HCT116 (cell line): ENCODE measurements at regions not wholly inside any gene's neighbourhood (a gene's known extent, or its start where the extent isn't known, plus 50 kb on each side); places are given as distances from the start of the nearest gene placed in this dataset.

ENCODE experiments used
- ATAC-seq: fragments of 200-7000 bp; cut with Tn5 transposase; 2 replicates; pipeline ENCODE4 v1.9.1; 2020; ENCODE audit warnings: mild to moderate bottlenecking, moderate library complexity
- BruUV-seq: library from RNA; stranded (reverse); fragments of 400-500 nt; replicated peaks from 2 replicates; lab custom pipeline; 2021; lab: Mats Ljungman, UMichigan
- CTCF ChIA-PET: fragments of 300-600 bp; sonication (Branson Sonifier 250); formaldehyde crosslinking; loops from one replicate; lab custom pipeline; 2021; ENCODE audit warnings: antibody characterized with exemption; lab: Charles Lee
- POLR2A ChIA-PET: fragments of 300-600, 350-600 bp; sonication (Branson Sonifier 250); formaldehyde crosslinking; loops from one replicate; lab custom pipeline; 2021; ENCODE audit warnings: antibody characterized with exemption; lab: Charles Lee
- RAD21 ChIA-PET, 2 experiments: fragments of 300-600 bp; sonication (Branson Sonifier 250); formaldehyde crosslinking; loops; one replicate each; lab custom pipeline; 2023; ENCODE audit warnings: low total read pairs in 2 of 2; ENCODE audit not compliant: uncharacterized antibody in 2 of 2, unreplicated experiment in 2 of 2, low non-redundant PET in 1 of 2; lab: Charles Lee
- DNase-seq: peaks from one replicate; pipeline ENCODE4 v3.0.0-alpha.2; 2010; ENCODE audit warnings: low read depth, low spot score
- H2AFZ ChIP-seq: fragments of 200-600 bp; shearing (Covaris generic), sonication (generic); 2 replicates; pipeline ENCODE4 v1.6.1; 2017; ENCODE audit warnings: low read depth, mixed run types, mixed read lengths, antibody characterized with exemption, low read length; ENCODE audit not compliant: poor library complexity, severe bottlenecking
- H3K27ac ChIP-seq: 2 replicates; pipeline ENCODE4 v1.5.1; 2012; ENCODE audit warnings: low read depth, low read length
- H3K27me3 ChIP-seq: fragments of 200-600 bp; sonication (generic); 2 replicates; pipeline ENCODE4 v1.6.1; 2016; ENCODE audit warnings: mixed run types, low read length, mixed read lengths; ENCODE audit not compliant: insufficient read depth
- H3K36me3 ChIP-seq, 2 experiments: fragments of 200-500 bp in 1 of 2; fragments of 200-600 bp in 1 of 2; sonication (Bioruptor generic) in 1 of 2; sonication (generic) in 1 of 2; 2 replicates each; pipeline versions ENCODE4 v1.5.1 to v1.6.1; 2014 to 2016; ENCODE audit warnings: low read length in 2 of 2, inconsistent platforms in 1 of 2, mixed read lengths in 1 of 2, mixed run types in 1 of 2; ENCODE audit not compliant: insufficient read depth in 2 of 2, control insufficient read depth in 1 of 2
- H3K4me1 ChIP-seq, 2 experiments: fragments of 200-600 bp in 1 of 2; sonication (generic) in 1 of 2; 2 replicates each; pipeline versions ENCODE4 v1.5.1 to v1.6.1; 2012 to 2017; ENCODE audit warnings: low read length in 2 of 2, inconsistent platforms in 1 of 2, mild to moderate bottlenecking in 1 of 2, mixed read lengths in 1 of 2, mixed run types in 1 of 2, moderate library complexity in 1 of 2; ENCODE audit not compliant: insufficient read depth in 2 of 2, control insufficient read depth in 1 of 2
- H3K4me2 ChIP-seq: fragments of 200-600 bp; sonication (generic); 2 replicates; pipeline ENCODE4 v1.6.1; 2017; ENCODE audit warnings: mixed run types, low read length, mixed read lengths
- H3K4me3 ChIP-seq, 2 experiments: fragments of 200-600 bp in 1 of 2; sonication (generic) in 1 of 2; replicated peaks in 1 of 2; 2 replicates each; pipeline ENCODE4 v1.5.1; 2011 to 2016; ENCODE audit warnings: low read length in 2 of 2, control low read depth in 1 of 2, low read depth in 1 of 2, mild to moderate bottlenecking in 1 of 2, mixed read lengths in 1 of 2, mixed run types in 1 of 2
- H3K79me2 ChIP-seq: fragments of 200-600 bp; sonication (generic); 2 replicates; pipeline ENCODE4 v1.6.1; 2017; ENCODE audit warnings: mild to moderate bottlenecking, mixed run types, low read length, moderate library complexity, mixed read lengths; ENCODE audit not compliant: insufficient read depth
- H3K9ac ChIP-seq: fragments of 200-600 bp; sonication (generic); 2 replicates; pipeline ENCODE4 v1.6.1; 2016; ENCODE audit warnings: low read length, mixed read lengths
- H3K9me2 ChIP-seq: fragments of 200-600 bp; sonication (generic), shearing (Covaris generic); 2 replicates; pipeline ENCODE4 v1.6.1; 2017; ENCODE audit warnings: mixed run types, mild to moderate bottlenecking, moderate library complexity; ENCODE audit not compliant: insufficient read depth
- H3K9me3 ChIP-seq, 2 experiments: fragments of 200-500 bp in 1 of 2; fragments of 200-600 bp in 1 of 2; sonication (Bioruptor generic) in 1 of 2; sonication (generic) in 1 of 2; 2 replicates each; pipeline ENCODE4 v1.6.1; 2014 to 2017; ENCODE audit warnings: low read length in 2 of 2, mixed read lengths in 2 of 2, inconsistent platforms in 1 of 2, low read depth in 1 of 2, mild to moderate bottlenecking in 1 of 2, mixed run types in 1 of 2, moderate library complexity in 1 of 2; ENCODE audit not compliant: control insufficient read depth in 1 of 2, insufficient read depth in 1 of 2
- H4K20me1 ChIP-seq: fragments of 200-600 bp; sonication (generic), shearing (Covaris generic); 2 replicates; pipeline ENCODE4 v1.6.1; 2017; ENCODE audit warnings: mixed run types, mild to moderate bottlenecking, moderate library complexity; ENCODE audit not compliant: insufficient read depth
- ATF3 ChIP-seq: IDR thresholded peaks from 2 replicates; pipeline ENCODE4 v1.6.1; 2012
- CBX3 ChIP-seq: IDR thresholded peaks from 2 replicates; pipeline ENCODE4 v1.6.1; 2012; ENCODE audit warnings: low read depth
- CEBPB ChIP-seq: IDR thresholded peaks from 2 replicates; pipeline ENCODE4 v1.6.1; 2012; ENCODE audit warnings: low read depth
- CTCF ChIP-seq, 3 experiments: fragments of 200-600 bp in 1 of 3; sonication (generic) in 1 of 3; IDR thresholded peaks in 2 of 3; conservative IDR thresholded peaks in 1 of 3; 2 replicates each; pipeline ENCODE4 v1.5.1; 2012 to 2017; ENCODE audit warnings: low read depth in 2 of 3, low read length in 2 of 3, antibody characterized with exemption in 1 of 3, borderline replicate concordance in 1 of 3, control low read depth in 1 of 3, mild to moderate bottlenecking in 1 of 3, mixed read lengths in 1 of 3, mixed run types in 1 of 3, moderate library complexity in 1 of 3; ENCODE audit not compliant: insufficient read depth in 1 of 3
- EGR1 ChIP-seq: IDR thresholded peaks from 2 replicates; pipeline ENCODE4 v1.6.1; 2012; ENCODE audit warnings: low read depth
- ELF1 ChIP-seq: IDR thresholded peaks from 2 replicates; pipeline ENCODE4 v1.6.1; 2012; ENCODE audit warnings: low read depth, borderline replicate concordance
- EZH2 ChIP-seq: fragments of 200-600 bp; sonication (generic); IDR thresholded peaks from 2 replicates; pipeline ENCODE4 v1.6.1; 2017; ENCODE audit warnings: antibody characterized with exemption, mixed run types
- EZH2phosphoT487 ChIP-seq: fragments of 200-600 bp; IDR thresholded peaks from 2 replicates; pipeline ENCODE4 v1.6.1; 2018; ENCODE audit warnings: antibody characterized with exemption, borderline replicate concordance
- FOSL1 ChIP-seq: IDR thresholded peaks from 2 replicates; pipeline ENCODE4 v1.6.1; 2012; ENCODE audit warnings: low read depth
- MAX ChIP-seq: IDR thresholded peaks from 2 replicates; pipeline ENCODE4 v1.6.1; 2012
- POLR2A ChIP-seq: IDR thresholded peaks from 2 replicates; pipeline ENCODE4 v1.7.0; 2011; ENCODE audit warnings: borderline replicate concordance; ENCODE audit not compliant: insufficient read depth, insufficient read length; ENCODE audit errors: extremely low read depth
- POLR2AphosphoS5 ChIP-seq: IDR thresholded peaks from 2 replicates; pipeline ENCODE4 v1.6.1; 2011; ENCODE audit warnings: mild to moderate bottlenecking, low read depth, low read length, moderate library complexity
- RAD21 ChIP-seq: IDR thresholded peaks from 2 replicates; pipeline ENCODE4 v1.6.1; 2012; ENCODE audit warnings: low read depth, mild to moderate bottlenecking
- SIN3A ChIP-seq: IDR thresholded peaks from 2 replicates; pipeline ENCODE4 v1.6.1; 2012; ENCODE audit warnings: low read depth
- SP1 ChIP-seq: IDR thresholded peaks from 2 replicates; pipeline ENCODE4 v1.6.1; 2012; ENCODE audit warnings: low read depth
- TCF7L2 ChIP-seq: IDR thresholded peaks from 2 replicates; pipeline ENCODE4 v1.7.0; 2011; ENCODE audit warnings: borderline replicate concordance, inconsistent platforms; ENCODE audit not compliant: insufficient read depth, insufficient read length; ENCODE audit errors: extremely low read depth
- YY1 ChIP-seq: IDR thresholded peaks from 2 replicates; pipeline ENCODE4 v1.6.1; 2011; ENCODE audit warnings: low read length, low read depth, moderate library complexity, mild to moderate bottlenecking; ENCODE audit not compliant: insufficient replicate concordance; ENCODE audit errors: extremely low read depth
- ZNF274 ChIP-seq: fragments of 200-500 bp; sonication (Bioruptor generic); IDR thresholded peaks from 2 replicates; pipeline ENCODE4 v1.6.1; 2014; ENCODE audit warnings: mild to moderate bottlenecking, low read depth, low read length, inconsistent platforms
- intact Hi-C: fragments of 100-400 bp; cut with micrococcal nuclease; formaldehyde crosslinking; loops from 2 replicates; pipeline ENCODE4 v1.10.0; 2022
- TF ChIP-seq, protein P1 (sequence below): IDR thresholded peaks from 2 replicates; pipeline ENCODE4 v1.6.1; 2012; ENCODE audit warnings: low read depth

- Histone ChIP-seq H3K9me2 (peaks cover 2% of the 10 kb centered on the region; the same call in 1 of the 2 replicates), H3K4me1 (0 out of 4 replicates have a peak, but pooled peaks cover 0 to 3% of the 10 kb centered on the region in 2 experiments), H3K4me3 (no peak overlapping the region), H3K27ac (no peak overlapping the region), H3K9me3 (no peaks in the 10 kb centered on the region), H3K9ac (no peak overlapping the region), H3K36me3 (no peaks in the 10 kb centered on the region), H4K20me1 (no peaks in the 10 kb centered on the region), H3K79me2 (no peaks in the 10 kb centered on the region), H3K27me3 (no peaks in the 10 kb centered on the region), H3K4me2 (no peak overlapping the region), H2AFZ (no peak overlapping the region)
- no TSS peak for BruUV-seq
- ChIA-PET RAD21 (no interaction called here), POLR2A (no interaction called here), CTCF (no interaction called here)
- intact Hi-C loops, result no loop called here
- TF ChIP-seq RAD21 (no peak), SP1 (no peak), POLR2A (no peak), POLR2AphosphoS5 (no peak), YY1 (no peak), TCF7L2 (no peak), EZH2phosphoT487 (no peak), ELF1 (no peak), CTCF (IDR thresholded peaks at IDR 0.05 in 2 of 3, conservative IDR thresholded peaks at IDR 0.05 in 1 of 3; ENCODE audit: borderline replicate concordance in 1 of 3, insufficient read depth in 1 of 3, low read depth in 2 of 3, low read length in 2 of 3) (no peak), MAX (no peak), ATF3 (no peak), ZNF274 (no peak), CBX3 (no peak), EGR1 (no peak), SIN3A (no peak), FOSL1 (no peak), CEBPB (no peak), EZH2 (no peak)
- TF ChIP-seq, protein P1, sequence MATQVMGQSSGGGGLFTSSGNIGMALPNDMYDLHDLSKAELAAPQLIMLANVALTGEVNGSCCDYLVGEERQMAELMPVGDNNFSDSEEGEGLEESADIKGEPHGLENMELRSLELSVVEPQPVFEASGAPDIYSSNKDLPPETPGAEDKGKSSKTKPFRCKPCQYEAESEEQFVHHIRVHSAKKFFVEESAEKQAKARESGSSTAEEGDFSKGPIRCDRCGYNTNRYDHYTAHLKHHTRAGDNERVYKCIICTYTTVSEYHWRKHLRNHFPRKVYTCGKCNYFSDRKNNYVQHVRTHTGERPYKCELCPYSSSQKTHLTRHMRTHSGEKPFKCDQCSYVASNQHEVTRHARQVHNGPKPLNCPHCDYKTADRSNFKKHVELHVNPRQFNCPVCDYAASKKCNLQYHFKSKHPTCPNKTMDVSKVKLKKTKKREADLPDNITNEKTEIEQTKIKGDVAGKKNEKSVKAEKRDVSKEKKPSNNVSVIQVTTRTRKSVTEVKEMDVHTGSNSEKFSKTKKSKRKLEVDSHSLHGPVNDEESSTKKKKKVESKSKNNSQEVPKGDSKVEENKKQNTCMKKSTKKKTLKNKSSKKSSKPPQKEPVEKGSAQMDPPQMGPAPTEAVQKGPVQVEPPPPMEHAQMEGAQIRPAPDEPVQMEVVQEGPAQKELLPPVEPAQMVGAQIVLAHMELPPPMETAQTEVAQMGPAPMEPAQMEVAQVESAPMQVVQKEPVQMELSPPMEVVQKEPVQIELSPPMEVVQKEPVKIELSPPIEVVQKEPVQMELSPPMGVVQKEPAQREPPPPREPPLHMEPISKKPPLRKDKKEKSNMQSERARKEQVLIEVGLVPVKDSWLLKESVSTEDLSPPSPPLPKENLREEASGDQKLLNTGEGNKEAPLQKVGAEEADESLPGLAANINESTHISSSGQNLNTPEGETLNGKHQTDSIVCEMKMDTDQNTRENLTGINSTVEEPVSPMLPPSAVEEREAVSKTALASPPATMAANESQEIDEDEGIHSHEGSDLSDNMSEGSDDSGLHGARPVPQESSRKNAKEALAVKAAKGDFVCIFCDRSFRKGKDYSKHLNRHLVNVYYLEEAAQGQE, result no peak
- DNase-seq, result no peak
- no peak for ATAC-seq
Measured at GRCh38 chr6:141028791-141029280, 1103.9 kb upstream of the GJE1 start.
